Hematopoietic multipotent progenitor cell treated with erythropoietin and hydrocortisone succinate and interleukin-3 and kit ligand, for 15 days (in vitro differentiated cells): ENCODE measurements at regions not wholly inside any gene's neighbourhood (a gene's known extent, or its start where the extent isn't known, plus 50 kb on each side); places are given as distances from the start of the nearest gene placed in this dataset.

Source experiments
- DNase-seq: peaks from one replicate; pipeline ENCODE4 v3.0.0-alpha.2; 2015; ENCODE audit warnings: low spot score

DNA sequence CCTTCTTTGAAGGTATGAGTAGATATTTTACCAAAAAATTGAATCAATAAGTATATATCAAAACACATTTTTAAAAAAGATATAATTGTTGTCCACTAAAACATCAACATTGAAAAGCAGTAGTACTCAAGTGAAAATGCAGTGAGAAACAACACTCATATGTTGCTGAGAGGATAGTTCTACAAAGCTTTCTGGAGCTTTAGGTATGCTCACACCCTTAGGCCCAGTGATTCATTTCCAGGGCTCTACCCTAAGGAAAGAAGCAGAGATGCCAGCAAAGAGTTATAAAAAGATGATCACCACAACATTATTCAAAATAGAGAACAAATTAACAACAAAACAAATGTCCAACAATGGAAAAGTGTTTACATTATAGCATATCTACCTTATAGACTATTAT lies 197.3 kb upstream of the CCDC150 start:
- DNase-seq = no peak

DNA sequence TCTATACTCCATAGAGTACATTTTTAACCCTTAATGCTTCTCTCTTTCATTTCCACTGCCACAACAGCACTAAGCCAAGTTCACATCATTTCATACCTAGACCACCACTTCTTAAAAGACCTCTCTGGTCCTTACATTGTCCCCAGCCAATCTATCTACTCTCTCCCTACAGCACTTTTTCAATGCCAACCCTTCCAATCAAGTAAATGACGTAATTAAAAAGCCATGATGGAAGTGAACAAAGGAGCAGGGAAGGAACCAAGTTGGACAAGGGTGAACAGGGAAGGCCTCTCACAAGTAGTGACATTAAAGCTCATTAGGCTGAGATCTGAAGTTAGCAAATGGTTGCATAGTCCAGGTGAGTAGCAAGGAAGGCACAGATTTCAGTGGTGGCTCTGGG lies 195.1 kb upstream of the CCDC150 start:
- DNase-seq = no peak

DNA sequence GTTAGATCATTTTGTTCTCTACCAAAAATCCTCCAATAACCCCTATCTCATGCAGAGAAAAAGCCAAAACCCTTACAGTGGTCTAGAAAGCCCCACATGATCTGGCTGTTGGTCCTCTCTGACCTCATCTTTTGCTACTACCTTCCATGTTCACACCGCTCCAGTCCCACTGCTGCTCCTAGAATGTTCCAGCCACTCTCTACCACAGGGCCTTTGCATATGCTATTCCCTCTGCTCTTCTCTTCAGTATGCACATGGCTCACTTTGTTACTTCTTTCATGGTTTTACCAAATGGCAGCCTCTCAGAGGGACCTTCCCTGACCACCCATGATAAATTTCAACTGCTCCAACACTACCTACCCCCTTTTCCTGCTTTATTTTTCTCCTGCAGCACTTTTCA lies 193.5 kb upstream of the CCDC150 start:
- DNase-seq = no peak

DNA sequence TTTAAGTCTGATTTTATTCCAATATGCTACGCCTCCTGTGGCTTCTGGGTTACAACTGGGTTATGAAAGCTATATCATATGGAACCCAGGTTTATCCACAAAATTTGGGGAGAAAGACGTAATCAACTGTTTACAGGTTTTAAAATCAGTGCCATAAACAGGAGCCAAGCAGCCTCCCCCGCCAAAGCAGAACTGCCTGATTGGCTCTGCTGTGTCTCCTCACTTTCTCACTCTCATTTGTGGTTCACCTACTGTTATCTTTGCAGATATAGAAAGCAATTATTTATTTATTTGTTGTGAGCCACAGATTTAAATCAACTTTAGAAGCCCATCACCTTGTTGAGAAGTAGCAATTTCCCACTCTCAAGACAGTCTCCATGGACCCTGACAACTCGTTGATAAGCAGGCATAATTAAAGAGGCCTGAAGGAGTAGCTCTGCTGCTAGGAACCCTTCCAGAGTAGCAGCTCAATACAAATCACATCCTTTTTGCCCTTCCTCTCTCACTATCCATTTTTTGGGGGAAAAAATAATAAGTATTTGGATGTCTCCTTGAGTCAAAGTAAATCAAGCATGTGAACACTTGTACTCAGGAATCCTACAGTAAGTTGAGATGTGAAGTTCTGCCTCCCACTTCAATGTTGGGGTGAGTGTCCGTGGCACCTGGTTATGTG lies 191.0 kb upstream of the CCDC150 start:
- no peak for DNase-seq

DNA sequence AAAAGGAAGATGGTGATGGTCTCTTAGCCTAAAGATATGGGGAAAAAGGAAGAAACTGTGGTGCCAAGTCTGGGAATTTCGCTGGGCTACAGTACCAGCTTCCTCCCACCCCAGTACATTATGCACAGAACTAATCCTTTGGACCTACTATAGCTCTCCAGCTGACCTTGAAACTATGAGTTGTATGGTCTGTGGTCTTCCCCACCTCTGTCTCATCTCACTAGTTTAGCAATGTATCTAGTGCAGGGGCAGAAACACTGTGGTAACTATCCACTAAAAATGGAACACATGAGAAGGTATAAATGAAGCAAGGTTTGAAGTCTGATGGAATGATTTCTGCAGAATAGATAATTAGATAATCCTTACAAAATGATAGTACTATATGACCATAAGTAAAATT lies 190.4 kb upstream of the CCDC150 start:
- no peak for DNase-seq

DNA sequence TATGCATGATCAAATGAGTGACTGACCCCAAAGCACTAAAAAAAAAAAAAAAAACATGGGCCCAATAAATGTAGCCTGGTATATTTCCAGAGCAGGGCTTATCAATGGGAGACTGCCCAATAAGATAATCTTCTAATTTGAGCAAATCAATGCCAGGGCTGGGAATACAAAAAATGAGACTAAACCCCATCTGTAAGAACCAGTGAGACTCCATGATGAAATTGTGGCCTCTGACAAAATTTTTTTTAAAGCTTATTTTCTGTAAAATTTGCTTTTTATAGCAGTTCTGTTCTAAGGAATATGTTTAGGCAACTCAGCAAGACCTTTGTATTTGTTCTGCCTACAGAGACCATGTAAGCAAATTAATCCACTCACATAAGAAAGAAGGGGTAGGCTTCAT lies 186.8 kb upstream of the CCDC150 start:
- no peak for DNase-seq

DNA sequence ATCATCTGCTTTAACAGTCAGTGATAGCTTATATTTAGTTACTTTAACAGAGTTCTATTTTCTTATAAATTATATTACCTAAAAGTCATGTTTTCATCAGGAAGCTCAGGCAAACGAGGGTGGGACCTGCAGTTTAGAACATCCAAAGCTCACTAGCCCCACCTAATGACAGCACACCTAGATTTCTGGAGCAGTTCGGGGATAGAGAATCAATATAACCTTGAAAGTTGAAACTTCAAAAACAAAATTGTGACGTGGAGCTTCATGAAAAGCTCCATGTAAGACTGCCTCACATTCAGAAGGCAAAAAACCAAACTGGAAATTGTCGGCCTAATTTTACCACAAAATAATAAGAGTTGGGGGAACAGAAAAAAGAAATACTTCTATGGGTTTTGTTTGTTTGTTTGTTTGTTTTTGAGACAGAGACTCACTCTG lies 185.9 kb upstream of the CCDC150 start:
- DNase-seq = no peak

DNA sequence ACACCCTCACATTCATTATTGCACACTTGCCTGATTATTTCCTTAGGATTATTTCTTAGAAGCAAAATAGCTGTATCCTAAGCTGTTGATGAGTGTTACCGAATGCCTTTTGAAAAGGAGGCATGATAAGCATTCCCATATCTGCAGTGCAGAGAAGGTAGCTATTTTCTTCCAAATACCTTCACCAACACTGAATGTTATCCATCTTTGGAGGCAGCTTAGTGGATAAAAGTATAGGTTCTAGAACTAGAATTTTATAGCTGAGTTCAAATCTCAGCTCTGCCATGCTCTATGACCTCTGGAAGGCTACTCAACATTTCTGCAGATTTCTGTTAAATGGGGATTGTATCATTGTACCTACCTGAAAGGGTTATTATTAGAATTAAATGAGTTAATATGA lies 185.0 kb upstream of the CCDC150 start:
- DNase-seq = no peak

DNA sequence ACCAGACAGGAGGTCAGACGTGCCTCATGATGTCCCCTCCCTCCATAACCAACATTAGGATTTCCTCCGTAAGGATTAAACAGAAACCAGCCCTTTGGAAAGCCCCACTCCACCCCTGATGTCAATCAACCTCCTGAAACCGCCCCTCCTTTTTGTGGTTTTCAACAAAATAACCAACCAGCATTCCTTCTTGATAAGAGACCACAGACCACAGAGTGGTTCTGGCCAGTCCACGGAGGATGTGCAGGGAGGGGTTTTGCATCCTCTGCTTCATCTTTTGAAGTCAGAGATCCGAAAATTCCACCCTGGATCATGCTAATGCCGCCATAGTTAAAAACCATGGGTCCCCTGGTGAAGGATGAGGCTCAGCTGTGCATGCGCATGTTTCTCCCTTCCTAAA lies 180.0 kb upstream of the CCDC150 start:
- DNase-seq = no peak

DNA sequence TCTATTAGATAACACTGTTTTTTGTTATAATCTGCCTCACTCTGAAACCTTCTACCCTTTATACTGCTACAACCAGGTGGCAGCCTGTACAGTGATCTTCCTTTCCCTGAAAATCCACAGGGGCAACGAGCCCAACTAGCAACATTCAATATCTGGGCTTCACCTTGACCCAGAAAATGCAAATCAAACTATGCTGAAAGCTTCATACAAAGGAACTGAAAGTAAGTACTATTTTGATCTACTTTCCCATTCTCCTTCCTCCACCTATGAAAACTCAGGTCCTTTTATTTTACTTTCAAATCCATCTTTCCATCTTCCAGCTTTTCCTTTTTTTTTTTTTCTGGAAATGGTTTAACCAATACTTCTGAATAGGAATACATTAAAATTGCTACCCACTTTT lies 175.8 kb upstream of the CCDC150 start:
- no peak for DNase-seq

DNA sequence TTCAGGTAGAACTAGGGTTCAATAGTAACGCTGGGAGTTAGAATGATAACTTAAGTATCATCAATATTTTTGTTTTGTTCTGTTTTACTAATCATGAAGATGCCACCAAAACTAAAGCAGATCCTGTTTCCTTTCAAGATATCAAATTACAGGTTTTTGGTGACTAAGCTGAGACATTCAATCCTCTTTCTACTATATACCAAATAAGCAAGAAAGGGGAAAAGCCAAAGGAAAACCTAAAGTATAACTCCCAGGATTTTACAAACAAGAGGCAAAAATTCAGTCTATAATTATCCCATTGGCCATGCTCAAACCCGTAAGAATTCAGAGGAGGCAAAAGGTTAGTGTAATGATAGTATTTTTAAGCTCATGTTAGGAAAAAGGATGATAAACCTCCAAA lies 175.2 kb upstream of the CCDC150 start:
- no peak for DNase-seq

DNA sequence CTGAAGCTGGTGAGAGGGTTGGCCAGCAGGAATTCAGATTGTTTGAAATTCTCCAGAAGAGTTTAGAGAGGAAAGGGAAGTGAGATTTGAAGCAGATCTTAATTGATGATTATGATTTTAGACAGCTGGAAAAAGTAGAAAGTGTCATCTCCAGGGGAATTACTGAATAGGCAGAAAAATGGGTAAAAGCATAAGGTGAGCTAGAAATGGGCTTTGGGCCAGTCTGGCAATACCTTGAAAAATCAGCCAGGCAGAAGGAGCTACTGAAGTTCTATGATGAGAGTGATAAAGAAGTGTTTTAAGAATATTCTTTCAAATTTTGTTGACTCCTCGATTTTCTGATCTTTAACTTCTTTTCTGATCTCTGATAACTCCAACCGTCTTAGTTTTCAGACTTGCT lies 172.9 kb upstream of the CCDC150 start:
- DNase-seq = no peak

DNA sequence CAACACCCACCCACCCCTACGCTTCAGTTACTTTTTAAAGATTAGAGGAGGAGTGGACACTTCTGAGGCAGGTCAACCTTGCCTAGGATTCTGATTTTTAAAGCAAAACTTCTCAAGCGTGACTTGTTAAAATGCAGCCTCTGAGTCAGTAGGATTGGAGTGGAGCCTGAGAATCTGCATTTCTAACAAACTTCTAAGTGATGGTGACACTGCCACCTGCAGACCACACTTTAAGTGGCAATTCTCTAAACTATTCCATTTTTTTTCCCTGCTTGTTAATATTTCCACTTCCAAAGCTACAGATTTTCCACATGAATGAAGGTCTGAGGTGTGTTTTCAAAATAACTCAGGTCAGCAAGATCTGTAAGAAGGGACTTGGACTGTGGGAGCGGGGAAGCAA lies 171.1 kb upstream of the CCDC150 start:
- no peak for DNase-seq

DNA sequence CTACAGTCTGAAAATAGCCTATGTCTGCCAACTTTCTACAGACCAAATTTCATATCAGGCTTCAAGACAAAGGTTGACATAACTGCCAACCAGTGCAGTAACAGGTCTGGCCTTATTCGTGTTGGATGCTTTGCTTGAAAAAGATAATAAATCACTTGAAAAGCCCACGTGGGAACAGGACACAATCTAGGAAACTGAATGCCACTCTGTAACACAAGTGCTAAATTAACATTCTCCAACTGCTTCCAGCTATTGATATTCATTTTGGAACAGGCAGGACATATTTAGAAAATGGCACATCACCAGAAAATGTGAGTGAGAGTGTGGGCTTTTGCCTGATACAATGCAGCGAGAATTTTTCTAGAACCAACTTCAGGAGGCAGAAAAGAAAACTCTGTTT lies 165.9 kb upstream of the CCDC150 start:
- no peak for DNase-seq

DNA sequence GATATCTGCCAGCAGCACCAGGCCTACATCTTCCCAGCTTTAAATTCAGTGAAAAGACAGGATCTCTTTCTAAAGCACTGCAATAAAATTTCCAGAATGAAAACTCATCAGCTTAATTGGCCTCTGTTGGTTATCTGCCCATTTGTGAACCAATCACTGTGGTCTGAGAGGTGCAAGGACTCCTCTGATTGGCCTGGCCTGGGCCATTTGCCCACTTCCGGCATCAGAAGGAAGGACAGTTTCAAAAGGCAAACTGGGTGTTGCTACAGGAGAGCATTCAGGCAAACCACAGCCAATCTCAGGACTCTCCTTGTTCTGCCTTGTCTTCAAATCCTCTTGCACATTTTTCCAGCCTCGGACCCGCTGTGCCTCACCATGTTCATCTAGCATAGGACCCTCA lies 163.9 kb upstream of the CCDC150 start:
- no peak for DNase-seq

DNA sequence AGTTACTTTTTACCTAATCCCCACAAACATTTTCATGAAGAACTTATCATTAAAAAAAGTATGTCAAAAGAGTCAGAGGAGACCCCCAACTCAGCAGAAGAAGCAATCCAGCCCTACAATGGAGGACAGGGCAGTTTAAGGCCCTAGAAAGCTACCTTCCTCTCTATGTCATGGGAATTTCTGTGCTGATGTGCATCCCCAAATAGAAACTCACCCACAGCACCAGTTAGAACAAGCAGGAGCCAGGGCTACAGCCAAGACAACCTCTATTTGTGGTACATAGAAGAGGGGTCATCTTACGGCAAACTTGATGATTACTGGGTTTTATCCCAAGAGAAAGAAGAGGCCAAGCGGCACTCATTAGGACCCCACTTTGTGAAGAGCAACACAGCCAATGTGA lies 160.9 kb upstream of the CCDC150 start:
- DNase-seq = no peak

DNA sequence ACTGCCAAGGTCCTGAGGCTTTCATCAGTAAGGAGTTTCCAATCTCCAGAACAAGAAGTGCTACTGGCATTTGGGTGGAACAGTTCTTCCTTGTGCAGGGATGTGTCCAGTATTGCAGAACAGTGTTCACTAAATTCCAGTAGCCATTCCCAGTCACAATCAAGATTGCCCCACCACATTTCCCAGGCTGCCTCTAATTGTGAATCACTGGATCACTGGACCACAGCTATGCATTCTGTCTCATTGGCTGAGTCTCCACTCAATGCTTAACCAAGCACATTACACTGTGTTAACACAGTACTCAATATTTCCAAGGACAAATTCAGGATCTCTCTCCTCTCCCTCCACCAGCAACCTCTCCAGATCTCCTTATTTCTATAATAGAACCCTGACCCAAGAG lies 160.2 kb upstream of the CCDC150 start:
- DNase-seq = no peak

DNA sequence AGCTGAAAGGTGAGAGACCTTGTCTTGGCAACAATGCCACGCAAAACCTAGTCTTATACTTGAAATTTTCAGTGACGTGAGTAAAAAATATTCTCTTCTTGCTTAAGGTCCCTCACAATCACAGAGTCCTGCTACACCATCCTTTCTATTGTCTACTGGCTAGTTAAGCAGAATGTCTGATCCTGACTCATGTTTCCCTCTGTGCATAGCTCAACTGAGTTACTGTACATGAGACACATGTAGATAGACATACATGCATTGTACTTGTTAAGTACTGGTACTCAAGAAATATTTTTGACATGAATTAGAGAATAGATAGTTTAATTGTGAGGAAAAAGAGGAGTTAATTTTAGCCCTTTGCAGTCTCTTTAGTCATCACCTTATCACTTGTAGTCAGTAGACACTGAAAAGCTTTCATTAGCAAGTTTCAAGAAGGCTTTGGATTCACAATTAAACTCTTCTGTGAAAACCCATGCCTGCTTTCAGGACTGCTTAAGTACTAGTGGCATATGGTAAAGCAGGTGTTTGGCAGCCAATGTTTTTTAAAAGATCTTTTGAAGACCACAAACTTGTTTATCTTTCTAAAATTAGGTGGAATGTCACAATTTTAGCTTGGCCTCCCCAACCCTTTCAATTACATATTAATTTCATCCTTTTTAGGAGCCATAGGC lies 158.7 kb upstream of the CCDC150 start:
- no peak for DNase-seq

DNA sequence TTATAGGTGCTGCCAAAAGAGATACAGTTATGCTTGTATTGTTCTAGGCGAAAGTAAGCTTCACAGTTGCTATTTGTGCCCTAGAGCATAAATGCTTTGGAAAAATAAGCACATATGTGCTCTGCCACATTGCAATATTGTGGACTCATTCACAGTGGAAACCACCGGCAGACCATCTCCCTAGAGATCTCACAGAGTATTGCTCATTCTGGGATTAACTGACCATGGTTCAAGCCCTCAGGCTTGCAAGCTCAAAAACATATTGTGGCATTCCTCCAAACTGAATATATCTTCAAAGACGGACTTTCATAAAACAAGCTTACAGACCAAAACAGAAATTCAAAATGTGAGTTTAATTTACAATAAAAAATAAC lies 158.2 kb upstream of the CCDC150 start:
- DNase-seq = no peak

DNA sequence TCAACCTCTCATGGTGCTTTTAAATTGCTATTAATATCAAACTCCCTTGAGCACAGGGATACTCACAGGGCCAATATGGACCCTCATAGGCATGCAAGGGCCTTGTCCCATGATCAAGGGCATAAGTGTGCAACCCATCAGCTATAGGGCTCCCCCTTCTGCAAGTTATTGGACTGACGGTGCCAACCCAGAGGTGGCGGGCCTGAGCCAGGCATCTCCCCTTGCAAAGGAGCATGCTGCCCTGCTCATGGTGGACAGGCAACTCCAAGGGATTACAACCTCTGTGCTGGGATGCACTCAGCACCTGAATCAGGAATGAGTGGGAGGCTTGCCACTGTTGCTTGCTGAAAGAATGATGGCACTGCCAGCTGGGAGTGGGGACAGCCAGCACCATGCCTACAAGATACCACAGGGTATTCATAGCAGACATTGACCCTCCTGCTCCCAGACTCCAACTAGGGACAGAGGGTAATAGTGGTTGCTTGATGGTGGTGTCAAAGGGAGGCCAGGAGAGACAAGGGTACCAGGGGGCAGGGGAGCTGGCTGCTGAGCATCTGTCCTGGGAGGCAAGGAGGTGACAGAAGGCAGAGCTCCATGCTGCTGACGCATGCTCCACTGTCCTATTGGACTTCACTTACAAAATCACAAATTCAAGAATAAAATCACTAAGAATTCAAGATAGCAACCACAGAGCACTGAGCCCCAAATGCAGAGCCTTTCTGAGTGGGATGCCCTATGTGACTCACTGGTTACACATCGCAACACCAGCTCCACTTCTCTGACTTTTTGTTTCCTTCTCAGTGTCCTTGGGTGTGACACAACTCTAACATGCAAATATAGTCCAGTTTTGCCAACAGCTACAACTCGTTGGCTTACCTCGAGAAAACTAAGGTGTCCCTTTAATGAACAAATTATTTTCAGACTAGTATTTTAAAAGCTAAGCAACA lies 157.1 kb upstream of the CCDC150 start:
- no peak for DNase-seq

DNA sequence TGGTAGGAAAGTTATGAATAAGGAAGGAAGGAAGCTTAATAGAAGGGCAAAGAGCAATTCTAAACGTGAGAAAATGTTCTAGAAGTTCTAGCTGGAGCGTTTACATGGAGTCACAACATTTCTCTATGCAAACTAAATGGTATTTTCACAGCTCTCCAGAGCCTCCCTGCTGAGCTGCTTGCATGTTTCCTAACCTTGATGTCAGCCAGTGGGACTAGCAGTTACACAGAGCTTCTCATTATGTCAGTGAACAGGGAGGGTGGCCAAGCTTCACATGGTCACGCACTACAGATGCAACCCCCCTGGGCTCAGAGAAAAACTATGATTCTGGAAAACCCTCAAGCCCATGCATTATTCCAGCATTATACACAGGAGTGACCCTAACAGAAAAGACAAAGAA lies 153.4 kb upstream of the CCDC150 start:
- no peak for DNase-seq

DNA sequence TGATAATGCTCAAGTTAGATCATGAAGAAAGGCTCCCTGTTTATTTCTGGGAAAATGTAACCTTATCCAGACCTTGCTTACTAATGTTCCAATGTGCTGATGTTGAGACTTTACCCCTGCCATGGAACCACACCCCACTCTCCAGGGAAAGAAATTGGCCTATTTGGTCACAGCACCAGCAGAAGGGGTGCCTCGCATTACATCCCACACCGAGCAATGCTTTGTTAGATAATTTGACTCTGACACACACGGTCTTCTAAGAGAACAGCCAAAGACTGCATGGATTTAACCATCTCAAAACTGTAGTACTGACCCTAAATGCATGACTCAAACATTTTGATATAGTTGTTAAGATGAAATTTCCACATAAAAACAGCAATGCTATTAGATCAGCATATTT lies 152.1 kb upstream of the CCDC150 start:
- no peak for DNase-seq

DNA sequence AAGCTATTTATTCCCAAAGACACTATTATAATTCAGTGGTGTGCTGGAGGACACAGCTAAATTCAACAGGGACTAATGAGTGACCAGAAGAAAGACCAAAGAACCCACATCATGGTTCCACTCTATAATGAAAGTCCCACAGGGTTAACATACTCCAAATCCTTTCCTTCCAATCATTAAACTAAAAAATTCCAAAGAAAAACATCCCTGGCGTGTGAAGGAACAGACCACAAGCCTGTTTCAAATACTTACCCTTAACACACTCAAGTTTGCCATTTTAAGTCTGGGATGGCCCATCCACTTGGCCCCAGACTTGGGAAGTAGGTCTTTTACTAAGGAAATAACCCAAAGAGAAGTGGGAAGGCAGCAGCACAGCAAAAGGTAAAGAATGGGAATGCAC lies 150.1 kb upstream of the CCDC150 start:
- no peak for DNase-seq
